Ishikawa (cell line): ENCODE measurements at regions not wholly inside any gene's neighbourhood (a gene's known extent, or its start where the extent isn't known, plus 50 kb on each side); places are given as distances from the start of the nearest gene placed in this dataset.

ENCODE experiments used
- CEBPB ChIP-seq: IDR thresholded peaks from 2 replicates; pipeline ENCODE4 v1.6.1; 2012
- CREB1 ChIP-seq: IDR thresholded peaks from 2 replicates; pipeline ENCODE4 v1.6.1; 2012; ENCODE audit warnings: low read depth
- EGR1 ChIP-seq: IDR thresholded peaks from 2 replicates; pipeline ENCODE4 v1.6.1; 2012
- EP300 ChIP-seq: IDR thresholded peaks from 2 replicates; pipeline ENCODE4 v1.6.1; 2012; ENCODE audit warnings: borderline replicate concordance
- FOXM1 ChIP-seq: IDR thresholded peaks from 2 replicates; pipeline ENCODE4 v1.6.1; 2012; ENCODE audit warnings: low read depth, borderline replicate concordance
- NFIC ChIP-seq: IDR thresholded peaks from 2 replicates; pipeline ENCODE4 v1.6.1; 2012
- RAD21 ChIP-seq: IDR thresholded peaks from 2 replicates; pipeline ENCODE4 v1.6.1; 2012; ENCODE audit warnings: low read depth
- TAF1 ChIP-seq: IDR thresholded peaks from 2 replicates; pipeline ENCODE4 v1.6.1; 2012; ENCODE audit warnings: low read depth, mild to moderate bottlenecking
- TCF12 ChIP-seq: IDR thresholded peaks from 2 replicates; pipeline ENCODE4 v1.6.1; 2012; ENCODE audit warnings: low read depth
- TEAD4 ChIP-seq: IDR thresholded peaks from 2 replicates; pipeline ENCODE4 v1.6.1; 2012
- YY1 ChIP-seq: IDR thresholded peaks from 2 replicates; pipeline ENCODE4 v1.6.1; 2012; ENCODE audit warnings: low read depth
- ZBTB7A ChIP-seq: IDR thresholded peaks from 2 replicates; pipeline ENCODE4 v1.6.1; 2012; ENCODE audit warnings: low read depth
- TF ChIP-seq, protein P1 (sequence below): IDR thresholded peaks from 2 replicates; pipeline ENCODE4 v1.6.1; 2012; ENCODE audit warnings: low read depth, mild to moderate bottlenecking
- TF ChIP-seq, protein P2 (sequence below): IDR thresholded peaks from 2 replicates; pipeline ENCODE4 v1.6.1; 2012
- TF ChIP-seq, protein P3 (sequence below): IDR thresholded peaks from 2 replicates; pipeline ENCODE4 v1.6.1; 2012

DNA sequence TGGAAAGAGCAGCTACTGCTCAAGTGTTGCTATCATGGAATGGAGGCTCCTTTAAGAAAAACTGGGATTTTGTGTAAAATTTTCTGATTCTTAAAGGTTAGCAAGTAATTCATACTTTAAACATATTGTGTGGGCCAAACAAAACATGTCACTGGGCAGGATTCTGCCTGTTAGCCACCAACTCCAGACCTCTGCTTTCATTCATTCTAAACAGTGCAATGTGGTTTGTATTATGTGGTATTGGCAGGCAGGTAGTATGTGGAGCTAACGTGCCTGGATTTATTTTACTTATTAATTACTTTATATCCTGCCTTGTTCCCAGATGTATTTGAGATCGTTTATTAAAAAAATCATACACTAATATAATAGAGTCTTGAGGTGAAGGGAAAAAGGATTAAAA, 1521.3 kb upstream of the ACVR2A start:
- TF ChIP-seq EGR1: no peak
- no peak for TF ChIP-seq RAD21
- no peak for TF ChIP-seq TAF1
- TF ChIP-seq TCF12: no peak
- no peak for TF ChIP-seq TEAD4
- no peak for TF ChIP-seq FOXM1
- no peak for TF ChIP-seq YY1
- TF ChIP-seq CEBPB: no peak
- TF ChIP-seq, protein P1, sequence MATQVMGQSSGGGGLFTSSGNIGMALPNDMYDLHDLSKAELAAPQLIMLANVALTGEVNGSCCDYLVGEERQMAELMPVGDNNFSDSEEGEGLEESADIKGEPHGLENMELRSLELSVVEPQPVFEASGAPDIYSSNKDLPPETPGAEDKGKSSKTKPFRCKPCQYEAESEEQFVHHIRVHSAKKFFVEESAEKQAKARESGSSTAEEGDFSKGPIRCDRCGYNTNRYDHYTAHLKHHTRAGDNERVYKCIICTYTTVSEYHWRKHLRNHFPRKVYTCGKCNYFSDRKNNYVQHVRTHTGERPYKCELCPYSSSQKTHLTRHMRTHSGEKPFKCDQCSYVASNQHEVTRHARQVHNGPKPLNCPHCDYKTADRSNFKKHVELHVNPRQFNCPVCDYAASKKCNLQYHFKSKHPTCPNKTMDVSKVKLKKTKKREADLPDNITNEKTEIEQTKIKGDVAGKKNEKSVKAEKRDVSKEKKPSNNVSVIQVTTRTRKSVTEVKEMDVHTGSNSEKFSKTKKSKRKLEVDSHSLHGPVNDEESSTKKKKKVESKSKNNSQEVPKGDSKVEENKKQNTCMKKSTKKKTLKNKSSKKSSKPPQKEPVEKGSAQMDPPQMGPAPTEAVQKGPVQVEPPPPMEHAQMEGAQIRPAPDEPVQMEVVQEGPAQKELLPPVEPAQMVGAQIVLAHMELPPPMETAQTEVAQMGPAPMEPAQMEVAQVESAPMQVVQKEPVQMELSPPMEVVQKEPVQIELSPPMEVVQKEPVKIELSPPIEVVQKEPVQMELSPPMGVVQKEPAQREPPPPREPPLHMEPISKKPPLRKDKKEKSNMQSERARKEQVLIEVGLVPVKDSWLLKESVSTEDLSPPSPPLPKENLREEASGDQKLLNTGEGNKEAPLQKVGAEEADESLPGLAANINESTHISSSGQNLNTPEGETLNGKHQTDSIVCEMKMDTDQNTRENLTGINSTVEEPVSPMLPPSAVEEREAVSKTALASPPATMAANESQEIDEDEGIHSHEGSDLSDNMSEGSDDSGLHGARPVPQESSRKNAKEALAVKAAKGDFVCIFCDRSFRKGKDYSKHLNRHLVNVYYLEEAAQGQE: no peak
- no peak for TF ChIP-seq NFIC
- no peak for TF ChIP-seq CREB1

DNA sequence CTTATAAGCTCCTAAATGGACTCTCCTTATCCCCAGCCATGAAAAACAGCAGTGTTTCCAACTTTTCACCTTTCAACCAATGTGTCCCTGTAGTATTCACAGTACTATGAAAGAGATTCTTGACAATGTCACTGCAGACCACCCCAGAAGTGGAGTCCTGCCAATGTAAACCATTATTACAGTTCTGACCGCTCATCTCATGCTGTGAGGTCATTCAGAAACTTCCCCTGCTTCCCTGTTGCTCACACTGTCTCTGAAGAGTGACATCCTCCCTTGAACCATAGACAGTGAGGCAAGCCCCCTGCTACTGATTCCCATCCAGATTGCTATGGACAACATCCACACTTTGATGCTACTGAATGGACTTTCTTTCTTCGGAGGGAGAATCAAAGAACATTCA, 1523.7 kb upstream of the ACVR2A start:
- TF ChIP-seq EP300 (no peak), EGR1 (no peak), TEAD4 (no peak), NFIC (no peak), TAF1 (no peak), FOXM1 (no peak), RAD21 (no peak)
- TF ChIP-seq, protein P2, sequence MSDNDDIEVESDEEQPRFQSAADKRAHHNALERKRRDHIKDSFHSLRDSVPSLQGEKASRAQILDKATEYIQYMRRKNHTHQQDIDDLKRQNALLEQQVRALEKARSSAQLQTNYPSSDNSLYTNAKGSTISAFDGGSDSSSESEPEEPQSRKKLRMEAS: no peak

DNA sequence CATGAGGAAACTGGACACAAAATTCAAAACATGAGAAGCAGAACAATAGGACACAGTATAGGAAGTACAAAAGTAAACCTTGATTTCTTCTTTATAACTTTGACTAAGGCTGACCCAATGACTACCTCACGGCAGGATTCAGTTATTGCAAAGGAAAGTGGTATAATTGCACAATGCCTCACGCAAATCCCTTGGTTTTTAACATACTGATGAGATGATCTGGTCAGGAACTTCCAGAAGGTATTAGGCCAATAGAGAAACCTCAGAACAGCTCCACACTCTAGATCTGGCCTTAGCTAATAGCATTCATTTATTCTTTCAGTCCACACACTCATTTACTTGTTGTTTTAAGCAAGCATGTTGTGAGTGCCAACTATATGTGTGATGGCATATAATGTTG, 1526.9 kb upstream of the ACVR2A start:
- TF ChIP-seq TCF12 (no peak), ZBTB7A (no peak), NFIC (no peak), CEBPB (no peak)
- TF ChIP-seq, protein P3, sequence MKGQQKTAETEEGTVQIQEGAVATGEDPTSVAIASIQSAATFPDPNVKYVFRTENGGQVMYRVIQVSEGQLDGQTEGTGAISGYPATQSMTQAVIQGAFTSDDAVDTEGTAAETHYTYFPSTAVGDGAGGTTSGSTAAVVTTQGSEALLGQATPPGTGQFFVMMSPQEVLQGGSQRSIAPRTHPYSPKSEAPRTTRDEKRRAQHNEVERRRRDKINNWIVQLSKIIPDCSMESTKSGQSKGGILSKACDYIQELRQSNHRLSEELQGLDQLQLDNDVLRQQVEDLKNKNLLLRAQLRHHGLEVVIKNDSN: no peak
- TF ChIP-seq, protein P2: no peak

DNA sequence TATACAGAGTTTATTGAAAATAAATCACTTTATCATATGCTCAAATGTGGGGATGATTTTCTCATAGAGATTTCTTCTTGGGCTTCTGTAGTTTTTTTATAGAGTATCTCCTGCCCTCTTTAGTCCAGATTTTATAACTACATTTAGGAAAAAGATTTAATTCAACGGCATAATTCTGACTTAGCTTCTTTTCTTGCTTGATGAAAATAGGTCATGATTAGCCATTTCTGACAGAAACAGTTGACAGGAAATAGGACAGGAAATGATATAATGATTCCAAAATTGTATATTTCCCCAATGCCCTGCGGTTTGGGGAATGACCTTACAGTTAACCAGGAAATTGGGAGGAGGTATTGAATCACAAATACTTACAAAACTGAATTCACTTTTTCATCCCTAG, 1531.9 kb upstream of the ACVR2A start:
- TF ChIP-seq RAD21 (peak; percentile 16; the same call in 1 of the 2 replicates), TCF12 (no peak)

DNA sequence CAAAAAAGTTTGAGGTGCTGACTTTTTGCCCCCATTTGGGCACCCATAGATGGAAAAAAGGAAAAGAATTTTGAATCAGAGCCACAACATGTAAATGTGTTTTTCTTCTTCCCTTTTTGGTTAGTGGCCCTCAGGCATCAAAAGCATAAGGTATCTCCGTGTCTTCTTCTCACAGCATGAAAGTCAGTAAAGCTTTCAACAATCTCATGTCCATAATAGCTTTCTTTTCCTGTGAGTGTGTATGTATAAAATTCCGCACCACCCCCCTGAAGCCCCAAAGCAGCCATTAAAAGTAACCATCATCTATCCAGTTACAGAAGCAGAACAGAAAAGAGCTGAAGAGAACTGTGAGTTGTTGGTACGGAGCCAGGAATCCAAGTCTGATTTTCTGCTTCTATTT, 1539.7 kb upstream of the ACVR2A start:
- TF ChIP-seq, protein P1: no peak
- TF ChIP-seq TCF12 (no peak), NFIC (no peak)

DNA sequence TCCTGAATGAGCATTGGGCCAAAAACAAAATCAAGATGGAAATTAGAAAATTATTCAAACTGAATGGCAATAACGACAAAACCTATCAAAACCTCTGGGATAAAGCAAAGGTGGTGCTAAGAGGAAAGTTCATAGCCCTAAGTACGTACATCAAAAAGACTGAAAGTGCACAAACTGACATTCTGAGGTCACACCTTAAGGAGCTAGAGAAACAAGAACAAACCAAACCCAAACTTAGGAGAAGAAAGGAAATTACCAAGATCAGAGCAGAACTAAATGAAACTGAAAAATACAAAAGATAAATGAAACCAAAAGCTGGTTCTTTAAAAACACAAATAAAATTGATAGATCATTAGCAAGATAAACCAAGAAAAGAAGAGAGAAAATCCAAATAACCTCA, 1543.5 kb upstream of the ACVR2A start:
- no peak for TF ChIP-seq EP300
- TF ChIP-seq EGR1: no peak
- TF ChIP-seq NFIC: no peak
- TF ChIP-seq TEAD4: no peak
- TF ChIP-seq CEBPB: no peak
- TF ChIP-seq ZBTB7A: no peak
- no peak for TF ChIP-seq TAF1
- no peak for TF ChIP-seq FOXM1
- TF ChIP-seq, protein P2: no peak
- TF ChIP-seq, protein P3: no peak
- TF ChIP-seq CREB1: no peak
- TF ChIP-seq, protein P1: no peak
